ENCODE measurements at regions not wholly inside any gene's neighbourhood (a gene's known extent, or its start where the extent isn't known, plus 50 kb on each side); places are given as distances from the start of the nearest gene placed in this dataset.
"Not testable (repeated sequence)": the region's sequence is repeated elsewhere in the genome, so short reads cannot be mapped to it uniquely, and the experiment has no call there.

- DNase-seq: no peak
Observed at GRCh38 chr16:13554643-13555042, 365.3 kb upstream of the ERCC4 start.

DNA sequence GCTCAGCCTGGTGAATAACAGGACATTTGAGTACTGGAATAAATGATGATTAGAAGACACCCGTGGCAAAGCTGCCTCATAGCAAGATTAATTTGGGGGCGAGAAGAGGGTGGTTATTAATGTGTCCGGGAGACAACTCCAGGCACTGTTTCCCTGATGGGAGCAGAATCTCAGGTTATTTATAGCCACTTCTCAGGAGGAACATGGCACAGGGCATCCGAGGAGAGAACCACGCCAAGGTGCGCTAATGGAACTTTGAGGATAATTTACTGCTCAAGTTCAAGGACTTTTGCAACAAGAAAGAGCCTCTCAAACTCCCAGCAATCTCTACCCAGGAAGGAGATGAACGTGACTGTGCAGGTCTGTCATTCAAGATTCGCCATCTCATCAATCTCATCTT lies 362.5 kb upstream of the ERCC4 start:
- DNase-seq: no peak

GRCh38 chr16:13558752-13559151 lies 361.2 kb upstream of the ERCC4 start:
- DNase-seq: no peak

DNA sequence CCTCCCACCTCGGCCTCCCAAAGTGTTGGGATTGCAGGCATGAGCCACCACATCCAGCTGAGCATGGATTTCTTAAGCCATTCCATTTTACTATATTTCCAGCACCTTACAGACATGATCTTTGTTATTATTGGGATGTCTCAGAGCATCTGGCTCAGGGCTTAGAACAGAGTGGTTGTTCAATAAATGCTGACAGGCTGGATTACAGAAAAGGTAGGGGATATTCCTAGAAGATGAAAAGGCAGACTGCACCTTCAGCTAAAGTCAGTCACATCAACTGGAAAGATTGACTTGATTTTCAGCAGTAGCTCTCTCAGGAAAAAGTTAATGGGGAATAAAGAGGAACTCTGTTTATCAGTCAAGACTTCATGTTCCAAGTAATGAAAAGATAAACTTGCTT lies 360.3 kb upstream of the ERCC4 start:
- DNase-seq: no peak

- DNase-seq: no peak
Observed at GRCh38 chr16:13560151-13560550, 359.8 kb upstream of the ERCC4 start.

DNA sequence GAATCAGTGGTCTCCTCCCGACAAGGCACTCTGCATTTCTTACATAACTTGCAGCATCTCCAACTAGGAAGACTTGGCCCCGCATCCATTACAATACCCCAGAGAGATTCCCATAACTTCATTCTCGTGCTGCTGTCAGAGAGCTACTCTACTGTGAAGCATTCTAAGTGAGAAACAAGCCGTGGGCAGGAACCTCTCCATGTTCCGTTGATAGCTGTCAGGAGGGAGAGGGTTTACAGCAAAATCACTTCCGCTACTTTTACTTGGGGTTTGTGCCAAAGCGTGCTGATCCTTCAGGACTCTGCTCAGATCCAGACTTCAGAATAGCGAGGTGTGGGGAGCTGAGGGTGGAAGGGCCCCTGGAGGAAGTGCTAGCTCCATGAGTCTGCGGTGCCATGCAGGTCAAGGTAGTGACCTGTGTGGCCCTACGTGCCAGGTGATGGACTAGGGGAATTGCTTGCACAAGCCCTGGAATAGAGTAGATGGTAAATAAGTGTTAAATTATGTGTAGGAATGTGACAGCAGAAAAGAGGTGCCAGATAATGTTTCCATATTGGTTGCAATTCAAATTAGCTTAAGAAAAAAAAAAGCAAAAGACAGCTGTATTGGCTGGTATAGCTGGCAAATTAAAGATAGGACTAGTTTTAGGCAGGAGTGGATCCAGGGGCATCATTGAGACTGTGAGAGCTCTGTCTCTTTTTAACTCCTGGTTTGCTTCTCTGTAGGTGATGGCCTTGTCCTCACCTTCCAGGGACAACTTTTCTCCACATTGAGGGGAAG lies 358.5 kb upstream of the ERCC4 start:
- DNase-seq: no peak

- DNase-seq: no peak
Observed at GRCh38 chr16:13568803-13569202, 351.2 kb upstream of the ERCC4 start.

- no peak for DNase-seq
Observed at GRCh38 chr16:13569986-13570385, 350.0 kb upstream of the ERCC4 start.

- no peak for DNase-seq
Observed at GRCh38 chr16:13571036-13571435, 348.9 kb upstream of the ERCC4 start.

DNA sequence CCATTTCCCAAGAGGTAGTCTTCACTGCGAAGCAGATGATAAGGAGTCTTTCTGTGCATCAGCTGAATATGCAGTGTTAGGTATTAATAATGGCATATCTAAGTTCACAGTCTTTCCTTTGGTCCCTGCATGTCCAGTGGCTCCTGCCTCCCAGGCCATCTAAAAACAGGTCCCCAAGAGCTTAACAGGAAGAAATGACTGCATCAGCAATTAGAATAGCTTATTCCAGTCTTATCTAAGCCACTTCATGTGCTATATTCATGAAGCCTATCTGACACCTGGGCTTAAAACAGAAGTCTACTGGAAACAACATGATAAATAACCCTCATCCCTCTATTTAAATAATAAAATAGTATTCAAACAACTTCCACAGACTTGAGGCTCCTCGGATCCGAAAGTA lies 346.1 kb upstream of the ERCC4 start:
- no peak for DNase-seq

- no peak for DNase-seq
Observed at GRCh38 chr16:13586051-13586450, 333.9 kb upstream of the ERCC4 start.

GRCh38 chr16:13587181-13587580 lies 332.8 kb upstream of the ERCC4 start:
- no peak for DNase-seq

DNA sequence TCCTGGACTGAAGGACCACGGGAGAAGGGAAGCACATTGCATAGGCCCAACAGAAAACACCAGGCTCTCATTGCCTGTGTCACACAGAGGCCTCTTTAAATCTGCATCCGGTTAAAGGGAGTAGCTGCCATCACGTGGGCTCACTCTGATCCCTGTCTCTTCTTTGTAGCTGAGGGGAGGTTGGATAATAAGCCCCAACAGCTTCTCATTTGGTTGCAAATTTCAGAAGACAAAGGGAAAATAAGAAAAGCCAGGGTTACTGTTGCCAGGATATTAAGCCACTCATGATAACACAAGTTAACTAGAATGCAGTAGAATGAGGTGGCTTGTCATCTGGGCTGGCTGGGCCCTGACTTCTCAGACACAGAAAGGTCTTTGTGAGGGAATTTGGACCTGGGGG lies 325.1 kb upstream of the ERCC4 start:
- no peak for DNase-seq

- DNase-seq: no peak
Observed at GRCh38 chr16:13606804-13607203, 313.1 kb upstream of the ERCC4 start.

DNA sequence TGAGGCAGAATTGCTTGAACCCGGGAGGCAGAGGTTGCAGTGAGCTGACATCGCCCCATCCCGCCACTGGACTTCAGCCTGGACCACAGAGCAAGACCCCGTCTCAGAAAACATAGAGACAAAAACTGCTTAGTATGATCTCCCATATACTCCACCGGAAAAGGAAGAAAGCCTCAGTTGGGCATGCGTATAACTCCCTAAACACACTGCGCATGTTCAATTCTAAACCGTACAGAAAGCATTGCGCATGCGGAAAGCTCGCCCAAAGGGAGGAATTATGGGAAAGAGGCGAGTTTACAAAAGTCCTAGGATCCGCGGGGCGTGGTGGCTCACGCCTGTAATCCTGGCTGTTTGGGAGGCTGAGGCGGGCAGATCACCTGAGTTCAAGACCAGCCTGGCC lies 312.7 kb upstream of the ERCC4 start:
- DNase-seq: no peak

DNA sequence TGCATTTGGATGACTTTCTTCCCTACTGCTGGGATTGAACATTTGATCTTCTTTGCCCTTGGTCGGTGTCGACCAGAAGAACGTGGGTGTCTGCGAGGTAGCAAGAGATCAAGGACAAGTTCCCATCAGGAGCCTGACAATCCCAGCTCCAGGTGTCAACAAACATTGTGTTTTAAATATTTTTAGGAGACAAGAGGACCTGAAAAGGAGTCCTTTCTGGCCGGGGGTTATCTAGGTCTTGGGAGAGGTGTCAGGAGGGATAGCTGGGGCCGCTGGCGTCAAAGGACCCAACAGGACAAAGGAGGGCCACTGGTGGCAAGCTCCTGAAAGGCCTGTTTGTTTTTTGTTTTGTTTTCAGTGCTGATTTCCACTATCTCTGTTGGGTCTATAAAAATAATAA lies 308.4 kb upstream of the ERCC4 start:
- DNase-seq: no peak

GRCh38 chr16:13612623-13613022 lies 307.3 kb upstream of the ERCC4 start:
- DNase-seq: no peak

DNA sequence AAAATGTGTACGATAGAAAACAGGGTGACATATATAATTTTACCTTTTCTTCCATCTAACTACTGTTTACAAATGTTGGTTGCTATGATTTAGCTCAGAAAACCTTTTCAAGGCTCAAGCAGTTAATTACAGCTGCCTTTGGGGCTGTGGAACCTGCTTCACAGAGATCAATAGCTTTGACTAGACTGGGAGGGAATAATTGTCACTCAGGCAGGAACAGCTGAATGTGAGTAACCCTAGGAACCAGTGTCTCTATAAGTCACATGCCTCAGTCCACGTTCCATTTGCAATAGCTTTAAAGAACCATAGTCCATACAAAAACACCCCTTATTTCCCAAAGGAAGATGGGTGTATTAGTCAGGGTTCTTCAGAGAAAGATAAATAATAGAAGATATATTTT lies 306.8 kb upstream of the ERCC4 start:
- no peak for DNase-seq

DNA sequence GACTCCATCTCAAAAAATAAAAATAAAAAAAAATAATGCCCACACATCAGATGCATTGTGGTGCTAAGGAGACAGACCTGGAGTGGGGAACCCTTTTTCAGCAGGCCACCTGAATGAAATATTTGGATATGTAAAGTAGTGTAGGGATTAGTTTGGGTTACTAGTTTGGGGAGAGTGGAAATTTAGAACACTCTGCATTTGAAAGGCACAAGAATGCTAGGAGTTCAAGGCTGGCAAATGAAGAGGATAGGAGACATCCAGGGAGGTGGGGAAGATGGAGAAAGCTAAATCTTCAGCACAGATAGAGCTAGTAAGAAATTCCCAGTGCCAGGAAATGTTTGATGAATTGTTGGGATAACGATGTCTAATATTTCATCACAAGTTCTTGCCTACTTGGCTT lies 298.3 kb upstream of the ERCC4 start:
- no peak for DNase-seq

- no peak for DNase-seq
Observed at GRCh38 chr16:13628156-13628555, 291.8 kb upstream of the ERCC4 start.

- no peak for DNase-seq
Observed at GRCh38 chr16:13629704-13630103, 290.2 kb upstream of the ERCC4 start.

GRCh38 chr16:13630374-13630773 lies 289.6 kb upstream of the ERCC4 start:
- DNase-seq: no peak

DNA sequence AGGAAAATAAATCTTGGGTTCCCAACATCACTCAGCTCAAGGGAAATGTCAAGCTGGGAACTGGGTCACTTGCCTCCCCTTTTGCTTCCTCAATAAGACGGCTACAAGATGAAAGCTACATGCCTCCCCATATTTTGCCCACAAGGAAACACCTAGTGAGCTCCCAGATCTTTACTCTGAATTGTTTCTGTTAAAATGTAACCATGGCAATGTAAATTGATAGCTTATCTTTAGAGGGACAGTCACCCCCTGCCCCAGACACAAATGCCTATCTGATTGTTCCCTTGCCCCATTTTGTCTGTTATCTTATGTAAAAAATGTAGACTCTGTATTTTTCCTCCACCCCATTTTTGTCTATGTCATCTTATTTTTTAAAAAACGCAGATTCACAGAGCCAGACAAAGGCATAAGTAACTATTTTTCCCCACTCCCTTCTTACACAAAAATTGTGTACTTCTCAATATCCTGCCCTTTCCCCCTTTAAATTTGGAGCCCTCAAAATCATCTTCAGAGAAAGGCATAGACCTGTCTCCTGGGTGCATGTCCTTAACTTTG lies 288.7 kb upstream of the ERCC4 start:
- no peak for DNase-seq

DNA sequence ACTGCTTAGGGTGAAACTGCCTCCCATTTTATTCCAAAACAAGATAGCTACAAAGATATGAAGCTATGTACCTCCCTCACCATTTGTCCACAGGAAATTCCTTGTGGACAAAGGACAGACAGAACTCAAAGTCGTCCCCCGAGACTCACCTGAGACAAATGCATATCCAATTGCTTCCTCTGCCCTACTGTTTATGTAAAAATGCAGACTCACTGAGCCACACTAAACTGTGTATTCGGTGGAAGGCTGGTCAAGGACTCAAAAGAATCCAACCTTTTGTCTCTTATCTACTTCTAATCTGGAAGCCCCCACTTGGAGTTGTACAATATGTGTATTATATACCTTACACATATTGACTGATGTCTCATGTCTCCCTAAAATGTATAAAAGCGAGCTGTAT lies 288.0 kb upstream of the ERCC4 start:
- DNase-seq: no peak

GRCh38 chr16:13632504-13632903 lies 287.4 kb upstream of the ERCC4 start:
- not testable (repeated sequence) for DNase-seq
